ENCODE measurements at regions not wholly inside any gene's neighbourhood (a gene's known extent, or its start where the extent isn't known, plus 50 kb on each side); places are given as distances from the start of the nearest gene placed in this dataset.

- TF ChIP-seq POLR2A (IDR thresholded peaks at IDR 0.05): no peak
- no peak for TF ChIP-seq CTCF (IDR thresholded peaks at IDR 0.05)
Measured at GRCh38 chr16:79946252-79946651, 345.7 kb upstream of the MAF start.

All from Peyer's patch (tissue), 4 donors.